NCI-H2107 (cell line): ENCODE measurements at regions not wholly inside any gene's neighbourhood (a gene's known extent, or its start where the extent isn't known, plus 50 kb on each side); places are given as distances from the start of the nearest gene placed in this dataset.

Experiments
- DNase-seq: peaks from one replicate; lab custom pipeline; 2025; lab: John Stamatoyannopoulos, UW

- no peak for DNase-seq
Measured at GRCh38 chr16:85561248-85562092, 51.7 kb upstream of the GSE1 start.

- DNase-seq, result no peak
Measured at GRCh38 chr16:85562093-85562786, 50.9 kb upstream of the GSE1 start.

GRCh38 chr16:85563034-85563433 lies 50.1 kb upstream of the GSE1 start:
- no peak for DNase-seq
